K562 (cell line): ENCODE measurements at regions not wholly inside any gene's neighbourhood (a gene's known extent, or its start where the extent isn't known, plus 50 kb on each side); places are given as distances from the start of the nearest gene placed in this dataset.

Experiments
- CLOCK ChIP-seq: fragments of 250-450 bp; sonication (Bioruptor Pico); IDR thresholded peaks from 2 replicates; pipeline ENCODE4 v1.4.0; 2020; ENCODE audit warnings: mild to moderate bottlenecking, moderate library complexity, borderline replicate concordance
- ETV6 ChIP-seq, 3 experiments: fragments of 150-350 bp in 1 of 3; sonication (generic) in 1 of 3; formaldehyde crosslinking in 1 of 3; IDR thresholded peaks; 2 replicates each; pipeline versions ENCODE4 v1.6.1 to v1.8.0; 2014 to 2022; ENCODE audit warnings: borderline replicate concordance in 2 of 3, low read depth in 2 of 3, antibody characterized with exemption in 1 of 3, low read length in 1 of 3, mild to moderate bottlenecking in 1 of 3, missing genetic modification reagents in 1 of 3
- FOXK2 ChIP-seq, 2 experiments: fragments of 450-650 bp; IDR thresholded peaks in 1 of 2; conservative IDR thresholded peaks in 1 of 2; 2 replicates each; pipeline ENCODE4 v1.6.1; 2016; ENCODE audit warnings: low read depth in 2 of 2, mild to moderate bottlenecking in 1 of 2
- HMG20B ChIP-seq: fragments of 250-450 bp; sonication (Bioruptor Pico); IDR thresholded peaks from 2 replicates; pipeline ENCODE4 v1.5.0; 2021; ENCODE audit warnings: mild to moderate bottlenecking
- MTA1 ChIP-seq: fragments of 450-650 bp; IDR thresholded peaks from 2 replicates; pipeline ENCODE4 v1.6.1; 2017; ENCODE audit warnings: borderline replicate concordance
- PML ChIP-seq: IDR thresholded peaks from 2 replicates; pipeline ENCODE4 v1.6.1; 2012; ENCODE audit warnings: low read length, inconsistent platforms
- ZBTB40 ChIP-seq, 2 experiments: fragments of 450-650 bp in 1 of 2; sonication (generic) in 1 of 2; formaldehyde crosslinking in 1 of 2; IDR thresholded peaks; 2 replicates each; pipeline versions ENCODE4 v1.7.1 to v1.9.0; 2016 to 2022; ENCODE audit warnings: inconsistent platforms in 1 of 2, mild to moderate bottlenecking in 1 of 2, missing genetic modification reagents in 1 of 2
- ZC3H4 ChIP-seq: sonication (generic); formaldehyde crosslinking; IDR thresholded peaks from 2 replicates; pipeline ENCODE4 v1.9.0; 2021; ENCODE audit warnings: missing genetic modification reagents, borderline replicate concordance
- ZNF134 ChIP-seq: fragments of 250-450 bp; sonication (Bioruptor Pico); conservative IDR thresholded peaks from 2 replicates; pipeline ENCODE4 v1.4.0; 2020
- ZNF175 ChIP-seq: fragments of 200-800 bp; sonication (Bioruptor generic); IDR thresholded peaks from 2 replicates; pipeline ENCODE4 v1.6.1; 2016; ENCODE audit warnings: low read depth, mild to moderate bottlenecking, missing genetic modification characterization, missing compliant biosample characterization
- ZNF507 ChIP-seq: conservative IDR thresholded peaks from 2 replicates; pipeline ENCODE4 v1.6.1; 2017; ENCODE audit warnings: missing genetic modification characterization, missing compliant biosample characterization
- ZNF696 ChIP-seq: fragments of 250-450 bp; sonication (Bioruptor Pico); conservative IDR thresholded peaks from 2 replicates; pipeline ENCODE4 v1.4.0; 2020; ENCODE audit warnings: mild to moderate bottlenecking, moderate library complexity
- ZNF740 ChIP-seq, 3 experiments: fragments of 200-800 bp in 1 of 3; sonication (Bioruptor generic) in 1 of 3; sonication (generic) in 1 of 3; formaldehyde crosslinking in 1 of 3; IDR thresholded peaks; 2 replicates each; pipeline versions ENCODE4 v1.6.1 to v1.8.0; 2016 to 2022; ENCODE audit warnings: mild to moderate bottlenecking in 2 of 3, missing compliant biosample characterization in 2 of 3, missing genetic modification characterization in 2 of 3, missing genetic modification reagents in 1 of 3

- TF ChIP-seq ZBTB40 (IDR thresholded peaks at IDR 0.05), result peak; percentile 82
- no peak for TF ChIP-seq ZBTB40 (CRISPR knock-in tag; IDR thresholded peaks at IDR 0.05)
- TF ChIP-seq FOXK2 (conservative IDR thresholded peaks at IDR 0.05 in 1 of 2, IDR thresholded peaks at IDR 0.05 in 1 of 2; ENCODE audit: low read depth in 2 of 2), result peak in 1 of 2 experiments; percentile 86; a peak in 3 of 4 replicates
- 0 out of 2 replicates have a peak, but pooled peaks have one; percentile 19 for TF ChIP-seq PML
- 0 out of 2 replicates have a peak, but pooled peaks have one; percentile 20 for TF ChIP-seq ZNF134
- TF ChIP-seq HMG20B (CRISPR knock-in tag), result no peak
- no peak for TF ChIP-seq ZNF507 (tag)
- TF ChIP-seq ZNF175 (CRISPR knock-in tag), result no peak
- peak; percentile 85 for TF ChIP-seq MTA1
- peak; percentile 47; the same call in 1 of the 2 replicates for TF ChIP-seq ZNF740 (CRISPR knock-in tag; IDR thresholded peaks at IDR 0.05)
- no peak for TF ChIP-seq ZNF740 (tag; IDR thresholded peaks at IDR 0.05)
- no peak for TF ChIP-seq ZNF696 (CRISPR knock-in tag)
- no peak for TF ChIP-seq ETV6 (IDR thresholded peaks at IDR 0.05; ENCODE audit: borderline replicate concordance in 1 of 2, low read depth in 2 of 2, low read length in 1 of 2)
- TF ChIP-seq ETV6 (CRISPR knock-in tag; IDR thresholded peaks at IDR 0.05; ENCODE audit: borderline replicate concordance), result no peak
- TF ChIP-seq CLOCK (CRISPR knock-in tag), result no peak
- TF ChIP-seq ZC3H4 (CRISPR knock-in tag), result no peak
Measured at GRCh38 chr6:27672113-27672799, 199.4 kb upstream of the ZNF184 start (continued).
